Brain microvascular endothelial cell (primary cell): ENCODE measurements at regions not wholly inside any gene's neighbourhood (a gene's known extent, or its start where the extent isn't known, plus 50 kb on each side); places are given as distances from the start of the nearest gene placed in this dataset.

Source experiments
- DNase-seq: peaks from one replicate; pipeline ENCODE4 v3.0.0-alpha.2; 2020
- H3K27ac ChIP-seq: fragments of 250-450 bp; sonication (Bioruptor Pico); 2 replicates; pipeline ENCODE4 v1.5.1; 2020; ENCODE audit warnings: mild to moderate bottlenecking, moderate library complexity
- H3K27me3 ChIP-seq: fragments of 250-450 bp; sonication (Bioruptor Pico); replicated peaks from 2 replicates; pipeline ENCODE4 v1.5.1; 2020; ENCODE audit warnings: mild to moderate bottlenecking
- H3K36me3 ChIP-seq: fragments of 250-450 bp; sonication (Bioruptor Pico); replicated peaks from 2 replicates; pipeline ENCODE4 v1.5.1; 2020; ENCODE audit warnings: mild to moderate bottlenecking
- H3K4me3 ChIP-seq: 2 replicates; pipeline ENCODE4 v1.5.1; 2011; ENCODE audit warnings: low read depth, mild to moderate bottlenecking, control low read depth, low read length, moderate library complexity
- CTCF ChIP-seq: IDR thresholded peaks from 2 replicates; pipeline ENCODE4 v1.5.1; 2011; ENCODE audit warnings: low read depth, mild to moderate bottlenecking, moderate library complexity, low read length, control low read depth, inconsistent platforms; ENCODE audit errors: missing control alignments
- in situ Hi-C: cut with HindIII; loops from 2 replicates; pipeline ENCODE4 v1.10.0; 2017; ENCODE audit warnings: low sequenced_read_pairs, low pct_ligation_motif_present

GRCh38 chr16:86087011-86087895 is 188.3 kb downstream of the IRF8 start:
- H3K27ac ChIP-seq: no peak overlapping the region

GRCh38 chr16:86087896-86088230 is 188.9 kb downstream of the IRF8 start:
- no peak for TF ChIP-seq CTCF
- Histone ChIP-seq H3K36me3 (no peaks in the 10 kb centered on the region), H3K27me3 (no peaks in the 10 kb centered on the region), H3K4me3 (no peak overlapping the region), H3K27ac (no peak overlapping the region)
- no peak for DNase-seq
- in situ Hi-C loops: no loop called here

More at GRCh38 chr16:86087011-86087895, 188.3 kb downstream of the IRF8 start:
- in situ Hi-C loops: no loop called here
- Histone ChIP-seq H3K36me3 (no peaks in the 10 kb centered on the region), H3K4me3 (no peak overlapping the region), H3K27me3 (peaks cover 2% of the 10 kb centered on the region)
- TF ChIP-seq CTCF: no peak
- DNase-seq: no peak

- Histone ChIP-seq H3K27ac (no peak overlapping the region), H3K36me3 (no peaks in the 10 kb centered on the region), H3K27me3 (no peaks in the 10 kb centered on the region), H3K4me3 (no peak overlapping the region)
- in situ Hi-C loops: no loop called here
- DNase-seq: no peak
- TF ChIP-seq CTCF: no peak
Observed at GRCh38 chr16:86088287-86088686, 189.3 kb downstream of the IRF8 start.

GRCh38 chr16:86088816-86089215 is 189.9 kb downstream of the IRF8 start:
- no peaks in the 10 kb centered on the region for H3K36me3 ChIP-seq
- no peak for DNase-seq
- no peaks in the 10 kb centered on the region for H3K27me3 ChIP-seq
- H3K27ac ChIP-seq: no peak overlapping the region
- in situ Hi-C loops: no loop called here
- H3K4me3 ChIP-seq: no peak overlapping the region
- no peak for TF ChIP-seq CTCF

- no peak for DNase-seq
- no peaks in the 10 kb centered on the region for H3K27me3 ChIP-seq
- no peak overlapping the region for H3K27ac ChIP-seq
- no peak for TF ChIP-seq CTCF
- in situ Hi-C loops: no loop called here
- no peaks in the 10 kb centered on the region for H3K36me3 ChIP-seq
- H3K4me3 ChIP-seq: no peak overlapping the region
Observed at GRCh38 chr16:86089334-86089900, 190.5 kb downstream of the IRF8 start.
